Transverse colon (tissue), 4 donors: ENCODE measurements at regions not wholly inside any gene's neighbourhood (a gene's known extent, or its start where the extent isn't known, plus 50 kb on each side); places are given as distances from the start of the nearest gene placed in this dataset.

Source experiments
- CTCF ChIP-seq, 5 experiments: fragments of 200-600 bp in 3 of 5; fragments of 450-650 bp in 2 of 5; sonication (generic) in 3 of 5; IDR thresholded peaks; 1 replicate in 2 of 5; 2 replicates in 3 of 5; pipeline ENCODE4 v1.5.1; 2016 to 2017; ENCODE audit warnings: antibody characterized with exemption in 5 of 5, inconsistent platforms in 3 of 5, mild to moderate bottlenecking in 2 of 5, moderate library complexity in 1 of 5
- EP300 ChIP-seq: sonication (generic); formaldehyde crosslinking; IDR thresholded peaks from one replicate; pipeline ENCODE4 v1.6.1; 2017; ENCODE audit warnings: antibody characterized with exemption, low read depth
- POLR2A ChIP-seq: fragments of 450-650 bp; IDR thresholded peaks from one replicate; pipeline ENCODE4 v1.6.1; 2016; ENCODE audit warnings: antibody characterized with exemption, mild to moderate bottlenecking, moderate library complexity
- POLR2AphosphoS5 ChIP-seq, 3 donors: sonication (generic); formaldehyde crosslinking; IDR thresholded peaks; one replicate each; pipeline ENCODE4 v1.6.1; 2016; ENCODE audit warnings: antibody characterized with exemption in 3 of 3

- no peak for TF ChIP-seq POLR2A
- no peak for TF ChIP-seq CTCF (IDR thresholded peaks at IDR 0.05)
- TF ChIP-seq POLR2AphosphoS5 (IDR thresholded peaks at IDR 0.05), result no peak
- no peak for TF ChIP-seq EP300
Measured at GRCh38 chr15:66628976-66629723, 63.4 kb upstream of the LCTL start.
